A549 (cell line): ENCODE measurements at regions not wholly inside any gene's neighbourhood (a gene's known extent, or its start where the extent isn't known, plus 50 kb on each side); places are given as distances from the start of the nearest gene placed in this dataset.

Experiments used
- CEBPB ChIP-seq, 2 experiments: fragments of >200 bp in 1 of 2; sonication (Bioruptor Twin) in 1 of 2; formaldehyde crosslinking in 1 of 2; IDR thresholded peaks; 2 replicates each; pipeline ENCODE4 v1.6.1; 2012 to 2016
- CTCF ChIP-seq: fragments of >200 bp; sonication (Bioruptor Twin); formaldehyde crosslinking; IDR thresholded peaks from 3 replicates; pipeline ENCODE4 v1.5.1; 2016
- EHMT2 ChIP-seq: fragments of 200-600 bp; sonication (generic); IDR thresholded peaks from 2 replicates; pipeline ENCODE4 v1.6.1; 2016; ENCODE audit warnings: antibody characterized with exemption, low read depth, mild to moderate bottlenecking, moderate library complexity

- TF ChIP-seq CEBPB (IDR thresholded peaks at IDR 0.05) (no peak), CTCF (no peak), EHMT2 (no peak)
Measured at GRCh38 chr3:26550413-26550812, 72.2 kb upstream of the LRRC3B start.
